K562 (cell line): ENCODE measurements at regions not wholly inside any gene's neighbourhood (a gene's known extent, or its start where the extent isn't known, plus 50 kb on each side); places are given as distances from the start of the nearest gene placed in this dataset.

Source experiments
- ATAC-seq: fragments of 200-7000 bp; cut with Tn5 transposase; 3 replicates; pipeline ENCODE4 v1.9.1; 2020; ENCODE audit warnings: moderate library complexity
- BruUV-seq: library from RNA; stranded (reverse); fragments of 400-500 nt; replicated peaks from 2 replicates; lab custom pipeline; 2021; lab: Mats Ljungman, UMichigan
- CTCF ChIA-PET: fragments of 300-600 bp; formaldehyde crosslinking; extraction: SDS; loops from one replicate; lab custom pipeline; 2021; ENCODE audit warnings: low intra/inter-chr PET ratio; lab: Yijun Ruan, JAX
- POLR2A ChIA-PET: fragments of 300-600, 350-650 bp; sonication (Branson Sonifier 250); formaldehyde crosslinking; extraction: SDS; loops from one replicate; lab custom pipeline; 2021; ENCODE audit warnings: antibody characterized with exemption, inconsistent platforms; lab: Yijun Ruan, JAX
- DNase-seq, 4 experiments: peaks; one replicate each; pipeline versions ENCODE4 v3.0.0 to v3.0.0-alpha.2; 2011 to 2018; ENCODE audit warnings: low spot score in 3 of 4, mixed read lengths in 3 of 4; ENCODE audit errors: extremely low read depth in 1 of 4
- FAIRE-seq: peaks from 2 replicates; lab custom pipeline; 2011; peaks lifted over from hg19 to GRCh38; lab: Jason Lieb, UNC
- H2AFZ ChIP-seq: 2 replicates; pipeline ENCODE4 v1.6.0; 2011; ENCODE audit warnings: low read depth, low read length, control low read depth, inconsistent platforms
- H3K27ac ChIP-seq: fragments of 200-600 bp; 3 replicates; pipeline ENCODE4 v1.8.0; 2011; ENCODE audit warnings: low read depth, mild to moderate bottlenecking, control low read depth, inconsistent platforms, low read length, moderate library complexity, mixed read lengths; ENCODE audit errors: extremely low read depth
- H3K27me3 ChIP-seq, 2 experiments: fragments of 300-600 bp in 1 of 2; 2 replicates in 1 of 2; 3 replicates in 1 of 2; pipeline versions ENCODE4 v1.6.0 to v1.8.0; 2011; ENCODE audit warnings: inconsistent platforms in 2 of 2, low read length in 2 of 2, mild to moderate bottlenecking in 1 of 2, mixed read lengths in 1 of 2, moderate library complexity in 1 of 2; ENCODE audit not compliant: control insufficient read depth in 2 of 2, insufficient read depth in 2 of 2
- H3K36me3 ChIP-seq: fragments of 300-600 bp; 3 replicates; pipeline ENCODE4 v1.8.0; 2011; ENCODE audit warnings: mild to moderate bottlenecking, low read length, inconsistent platforms; ENCODE audit not compliant: control insufficient read depth, insufficient read depth
- H3K4me1 ChIP-seq, 2 experiments: fragments of 200-600 bp in 1 of 2; replicated peaks in 1 of 2; 2 replicates in 1 of 2; 3 replicates in 1 of 2; pipeline versions ENCODE4 v1.5.1 to v1.8.0; 2011; ENCODE audit warnings: inconsistent platforms in 2 of 2, low read length in 2 of 2, mild to moderate bottlenecking in 1 of 2, mixed read lengths in 1 of 2, moderate library complexity in 1 of 2; ENCODE audit not compliant: control insufficient read depth in 2 of 2, insufficient read depth in 2 of 2
- H3K4me2 ChIP-seq: 2 replicates; pipeline ENCODE4 v1.6.1; 2011; ENCODE audit warnings: low read length, control low read depth, inconsistent platforms, mixed read lengths; ENCODE audit not compliant: insufficient read depth
- H3K4me3 ChIP-seq: fragments of 200-600 bp; sonication (generic), shearing (Covaris generic); 2 replicates; pipeline ENCODE4 v1.5.1; 2016; ENCODE audit warnings: control low read depth, inconsistent platforms
- H3K79me2 ChIP-seq: fragments of 200-600 bp; 3 replicates; pipeline ENCODE4 v1.8.0; 2011; ENCODE audit warnings: low read length, inconsistent platforms; ENCODE audit not compliant: control insufficient read depth, insufficient read depth
- H3K9ac ChIP-seq, 2 experiments: 2 replicates each; pipeline versions ENCODE4 v1.6.0 to v1.6.1; 2011; ENCODE audit warnings: low read depth in 2 of 2, low read length in 2 of 2, control low read depth in 1 of 2, inconsistent platforms in 1 of 2, mild to moderate bottlenecking in 1 of 2, mixed read lengths in 1 of 2; ENCODE audit not compliant: insufficient read depth in 1 of 2
- H3K9me1 ChIP-seq: one replicate; pipeline ENCODE4 v1.6.0; 2011; ENCODE audit warnings: inconsistent platforms, mild to moderate bottlenecking, low read length, moderate library complexity; ENCODE audit not compliant: control insufficient read depth, insufficient read depth
- H3K9me3 ChIP-seq: replicated peaks from 2 replicates; pipeline ENCODE4 v1.5.1; 2011; ENCODE audit warnings: low read depth, low read length, inconsistent platforms; ENCODE audit not compliant: control insufficient read depth, insufficient read depth
- H4K20me1 ChIP-seq: replicated peaks from 2 replicates; pipeline ENCODE4 v1.6.1; 2011; ENCODE audit warnings: low read length, inconsistent platforms, mixed read lengths; ENCODE audit not compliant: control insufficient read depth, insufficient read depth
- ZNF780A ChIP-seq: fragments of 250-450 bp; sonication (Bioruptor Pico); IDR thresholded peaks from 2 replicates; pipeline ENCODE4 v1.5.0; 2021; ENCODE audit warnings: mild to moderate bottlenecking
- ZSCAN32 ChIP-seq: fragments of 450-650 bp; formaldehyde crosslinking; IDR thresholded peaks from 2 replicates; pipeline ENCODE4 v1.4.0; 2020; ENCODE audit warnings: mild to moderate bottlenecking, moderate library complexity
- in situ Hi-C: fragments of 300-500 bp; cut with MboI; formaldehyde crosslinking; loops from 4 replicates; pipeline ENCODE4 v1.15.0; 2018; ENCODE audit warnings: inconsistent platforms, mixed read lengths
- intact Hi-C: fragments of 100-400 bp; cut with micrococcal nuclease; formaldehyde crosslinking; loops from 2 replicates; pipeline ENCODE4 v1.14.2; 2022
- TF ChIP-seq, protein P1 (sequence below): sonication (generic); formaldehyde crosslinking; IDR thresholded peaks from 2 replicates; pipeline ENCODE4 v1.8.0; 2022; ENCODE audit warnings: mild to moderate bottlenecking, missing genetic modification reagents

GRCh38 chr1:90417126-90417525, 300.0 kb downstream of the BARHL2 start:
- H3K79me2 ChIP-seq, result no peaks in the 10 kb centered on the region
- no peak overlapping the region for H3K4me2 ChIP-seq
- FAIRE-seq (no peak), ATAC-seq (no peak), DNase-seq (no peak)
- ChIA-PET CTCF (no interaction called here), POLR2A (no interaction called here)
- H3K36me3 ChIP-seq, result no peaks in the 10 kb centered on the region
- no peak overlapping the region for H3K4me3 ChIP-seq
- in situ Hi-C loops (no loop called here), intact Hi-C loops (no loop called here)
- TF ChIP-seq ZNF780A, result no peak
- no peak for TF ChIP-seq ZSCAN32 (CRISPR knock-in tag)
- TF ChIP-seq, protein P1, sequence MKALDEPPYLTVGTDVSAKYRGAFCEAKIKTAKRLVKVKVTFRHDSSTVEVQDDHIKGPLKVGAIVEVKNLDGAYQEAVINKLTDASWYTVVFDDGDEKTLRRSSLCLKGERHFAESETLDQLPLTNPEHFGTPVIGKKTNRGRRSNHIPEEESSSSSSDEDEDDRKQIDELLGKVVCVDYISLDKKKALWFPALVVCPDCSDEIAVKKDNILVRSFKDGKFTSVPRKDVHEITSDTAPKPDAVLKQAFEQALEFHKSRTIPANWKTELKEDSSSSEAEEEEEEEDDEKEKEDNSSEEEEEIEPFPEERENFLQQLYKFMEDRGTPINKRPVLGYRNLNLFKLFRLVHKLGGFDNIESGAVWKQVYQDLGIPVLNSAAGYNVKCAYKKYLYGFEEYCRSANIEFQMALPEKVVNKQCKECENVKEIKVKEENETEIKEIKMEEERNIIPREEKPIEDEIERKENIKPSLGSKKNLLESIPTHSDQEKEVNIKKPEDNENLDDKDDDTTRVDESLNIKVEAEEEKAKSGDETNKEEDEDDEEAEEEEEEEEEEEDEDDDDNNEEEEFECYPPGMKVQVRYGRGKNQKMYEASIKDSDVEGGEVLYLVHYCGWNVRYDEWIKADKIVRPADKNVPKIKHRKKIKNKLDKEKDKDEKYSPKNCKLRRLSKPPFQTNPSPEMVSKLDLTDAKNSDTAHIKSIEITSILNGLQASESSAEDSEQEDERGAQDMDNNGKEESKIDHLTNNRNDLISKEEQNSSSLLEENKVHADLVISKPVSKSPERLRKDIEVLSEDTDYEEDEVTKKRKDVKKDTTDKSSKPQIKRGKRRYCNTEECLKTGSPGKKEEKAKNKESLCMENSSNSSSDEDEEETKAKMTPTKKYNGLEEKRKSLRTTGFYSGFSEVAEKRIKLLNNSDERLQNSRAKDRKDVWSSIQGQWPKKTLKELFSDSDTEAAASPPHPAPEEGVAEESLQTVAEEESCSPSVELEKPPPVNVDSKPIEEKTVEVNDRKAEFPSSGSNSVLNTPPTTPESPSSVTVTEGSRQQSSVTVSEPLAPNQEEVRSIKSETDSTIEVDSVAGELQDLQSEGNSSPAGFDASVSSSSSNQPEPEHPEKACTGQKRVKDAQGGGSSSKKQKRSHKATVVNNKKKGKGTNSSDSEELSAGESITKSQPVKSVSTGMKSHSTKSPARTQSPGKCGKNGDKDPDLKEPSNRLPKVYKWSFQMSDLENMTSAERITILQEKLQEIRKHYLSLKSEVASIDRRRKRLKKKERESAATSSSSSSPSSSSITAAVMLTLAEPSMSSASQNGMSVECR (CRISPR knock-in tag), result no peak
- no peak overlapping the region for H3K9ac ChIP-seq
- H3K9me3 ChIP-seq, result no peaks in the 10 kb centered on the region
- BruUV-seq, result no TSS peak
- H3K9me1 ChIP-seq, result no peaks in the 10 kb centered on the region
- H4K20me1 ChIP-seq, result no peaks in the 10 kb centered on the region
- H2AFZ ChIP-seq, result no peak overlapping the region
- H3K27ac ChIP-seq, result no peak overlapping the region
- no peaks in the 10 kb centered on the region for H3K4me1 ChIP-seq
- H3K27me3 ChIP-seq, result no peaks in the 10 kb centered on the region
